ENCODE measurements at regions not wholly inside any gene's neighbourhood (a gene's known extent, or its start where the extent isn't known, plus 50 kb on each side); places are given as distances from the start of the nearest gene placed in this dataset.

DNA sequence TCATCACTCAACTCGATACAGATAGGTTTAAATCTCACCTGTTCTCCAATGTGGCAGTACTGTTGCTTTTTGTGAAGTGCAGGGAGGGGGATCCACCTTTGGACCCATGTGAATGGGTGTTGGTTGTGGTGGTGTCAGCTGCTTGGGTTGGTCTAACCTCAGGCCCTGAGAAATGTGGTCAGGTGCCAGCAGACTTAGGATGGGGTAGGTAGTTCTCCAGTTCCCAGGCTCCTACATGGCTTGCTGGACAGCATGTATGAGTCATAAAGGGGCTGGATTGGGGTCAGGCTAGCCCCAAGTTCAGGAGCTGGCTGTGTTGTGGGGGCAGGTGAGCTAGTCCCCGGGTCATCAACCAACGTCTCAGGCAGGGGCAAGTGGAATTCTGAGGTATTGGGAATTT, 472.6 kb upstream of the CNTNAP2 start:
- Histone ChIP-seq H3K9me2 (ENCODE audit: low read depth, low read length) (no peaks in the 10 kb centered on the region), H2AFZ (ENCODE audit: low read length) (no peak overlapping the region), H3K36me3 (ENCODE audit: insufficient read depth, low read length) (no peaks in the 10 kb centered on the region), H3K4me3 (ENCODE audit: low read depth, low read length, poor library complexity, severe bottlenecking) (no peak overlapping the region), H3K9ac (ENCODE audit: low read length) (no peak overlapping the region), H3K4me2 (ENCODE audit: low read length) (no peak overlapping the region), H3K4me1 (ENCODE audit: insufficient read depth, low read length, severe bottlenecking) (no peaks in the 10 kb centered on the region), H4K20me1 (ENCODE audit: insufficient read depth, low read length) (no peaks in the 10 kb centered on the region), H3K79me2 (ENCODE audit: insufficient read depth, low read length) (no peaks in the 10 kb centered on the region), H3F3A (ENCODE audit: insufficient read depth, low read length) (no peaks in the 10 kb centered on the region), H3K27ac (ENCODE audit: low read depth, low read length, poor library complexity, severe bottlenecking) (no peak overlapping the region), H3K9me3 (ENCODE audit: low read length) (no peaks in the 10 kb centered on the region), H3K27me3 (ENCODE audit: insufficient read depth, low read length) (no peaks in the 10 kb centered on the region)
- TF ChIP-seq, protein P1, sequence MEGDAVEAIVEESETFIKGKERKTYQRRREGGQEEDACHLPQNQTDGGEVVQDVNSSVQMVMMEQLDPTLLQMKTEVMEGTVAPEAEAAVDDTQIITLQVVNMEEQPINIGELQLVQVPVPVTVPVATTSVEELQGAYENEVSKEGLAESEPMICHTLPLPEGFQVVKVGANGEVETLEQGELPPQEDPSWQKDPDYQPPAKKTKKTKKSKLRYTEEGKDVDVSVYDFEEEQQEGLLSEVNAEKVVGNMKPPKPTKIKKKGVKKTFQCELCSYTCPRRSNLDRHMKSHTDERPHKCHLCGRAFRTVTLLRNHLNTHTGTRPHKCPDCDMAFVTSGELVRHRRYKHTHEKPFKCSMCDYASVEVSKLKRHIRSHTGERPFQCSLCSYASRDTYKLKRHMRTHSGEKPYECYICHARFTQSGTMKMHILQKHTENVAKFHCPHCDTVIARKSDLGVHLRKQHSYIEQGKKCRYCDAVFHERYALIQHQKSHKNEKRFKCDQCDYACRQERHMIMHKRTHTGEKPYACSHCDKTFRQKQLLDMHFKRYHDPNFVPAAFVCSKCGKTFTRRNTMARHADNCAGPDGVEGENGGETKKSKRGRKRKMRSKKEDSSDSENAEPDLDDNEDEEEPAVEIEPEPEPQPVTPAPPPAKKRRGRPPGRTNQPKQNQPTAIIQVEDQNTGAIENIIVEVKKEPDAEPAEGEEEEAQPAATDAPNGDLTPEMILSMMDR (IDR thresholded peaks at IDR 0.05; ENCODE audit: low read length): no peak
- TF ChIP-seq EZH2 (IDR thresholded peaks at IDR 0.05; ENCODE audit: borderline replicate concordance, low read length): no peak

DNA sequence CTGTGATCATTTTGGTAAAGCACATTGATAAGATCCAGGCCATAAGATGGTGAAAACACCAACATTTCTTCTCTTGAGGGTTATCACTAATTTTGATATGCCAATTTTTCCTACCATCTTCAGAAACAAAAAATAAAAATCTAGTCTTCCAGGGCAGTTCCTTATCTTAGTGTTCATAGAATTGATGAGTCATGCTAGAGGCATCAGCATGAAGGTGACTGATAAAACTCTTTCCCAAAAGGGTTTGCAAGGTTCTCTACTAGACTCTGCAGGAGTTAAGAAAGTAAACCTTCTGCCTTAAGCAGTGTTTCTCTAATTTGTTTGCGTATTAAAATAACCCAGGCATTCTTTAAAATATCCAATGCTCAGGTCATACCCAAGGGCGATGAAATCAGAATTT, 483.1 kb upstream of the CNTNAP2 start:
- TF ChIP-seq, protein P1 (IDR thresholded peaks at IDR 0.05; ENCODE audit: low read length): no peak
- no peak for TF ChIP-seq EZH2 (IDR thresholded peaks at IDR 0.05; ENCODE audit: borderline replicate concordance, low read length)
- no peaks in the 10 kb centered on the region for H3K27me3 ChIP-seq (ENCODE audit: insufficient read depth, low read length)
- no peaks in the 10 kb centered on the region for H3F3A ChIP-seq (ENCODE audit: insufficient read depth, low read length)
- no peaks in the 10 kb centered on the region for H4K20me1 ChIP-seq (ENCODE audit: insufficient read depth, low read length)
- H3K27ac ChIP-seq (ENCODE audit: low read depth, low read length, poor library complexity, severe bottlenecking): no peak overlapping the region
- no peaks in the 10 kb centered on the region for H3K4me1 ChIP-seq (ENCODE audit: insufficient read depth, low read length, severe bottlenecking)
- no peaks in the 10 kb centered on the region for H3K79me2 ChIP-seq (ENCODE audit: insufficient read depth, low read length)
- H3K9ac ChIP-seq (ENCODE audit: low read length): no peak overlapping the region
- no peak overlapping the region for H2AFZ ChIP-seq (ENCODE audit: low read length)
- H3K4me2 ChIP-seq (ENCODE audit: low read length): no peak overlapping the region
- H3K9me3 ChIP-seq (ENCODE audit: low read length): no peaks in the 10 kb centered on the region
- H3K36me3 ChIP-seq (ENCODE audit: insufficient read depth, low read length): no peaks in the 10 kb centered on the region
- no peak overlapping the region for H3K4me3 ChIP-seq (ENCODE audit: low read depth, low read length, poor library complexity, severe bottlenecking)
- H3K9me2 ChIP-seq (ENCODE audit: low read depth, low read length): no peaks in the 10 kb centered on the region

DNA sequence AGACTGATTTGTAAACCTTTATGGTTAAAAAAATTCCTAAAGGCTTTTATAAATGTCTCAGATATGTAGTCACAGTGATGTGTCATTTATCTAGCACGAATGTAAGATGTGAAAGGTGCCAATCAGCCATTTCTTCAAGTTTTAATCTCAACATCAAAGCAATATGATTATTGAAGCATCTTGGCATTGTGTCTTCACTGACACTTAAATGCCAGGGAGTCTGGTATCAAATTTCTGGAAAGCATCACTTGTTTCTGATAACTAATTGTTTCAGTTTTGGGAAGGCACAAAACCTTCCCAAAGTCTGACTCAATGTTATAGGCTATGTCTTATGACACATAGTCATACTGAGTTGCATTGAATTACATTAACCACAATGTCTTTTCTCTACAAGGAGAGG, 492.0 kb upstream of the CNTNAP2 start:
- Histone ChIP-seq H3K4me3 (ENCODE audit: low read depth, low read length, poor library complexity, severe bottlenecking) (no peak overlapping the region), H3K4me1 (ENCODE audit: insufficient read depth, low read length, severe bottlenecking) (no peaks in the 10 kb centered on the region), H3K27me3 (ENCODE audit: insufficient read depth, low read length) (no peaks in the 10 kb centered on the region), H2AFZ (ENCODE audit: low read length) (no peak overlapping the region), H3K36me3 (ENCODE audit: insufficient read depth, low read length) (no peaks in the 10 kb centered on the region), H3K9ac (ENCODE audit: low read length) (no peak overlapping the region), H3K4me2 (ENCODE audit: low read length) (no peak overlapping the region), H4K20me1 (ENCODE audit: insufficient read depth, low read length) (no peaks in the 10 kb centered on the region), H3K79me2 (ENCODE audit: insufficient read depth, low read length) (no peaks in the 10 kb centered on the region), H3K27ac (ENCODE audit: low read depth, low read length, poor library complexity, severe bottlenecking) (no peak overlapping the region), H3K9me3 (ENCODE audit: low read length) (no peaks in the 10 kb centered on the region), H3K9me2 (ENCODE audit: low read depth, low read length) (no peaks in the 10 kb centered on the region), H3F3A (ENCODE audit: insufficient read depth, low read length) (no peaks in the 10 kb centered on the region)
- TF ChIP-seq EZH2 (IDR thresholded peaks at IDR 0.05; ENCODE audit: borderline replicate concordance, low read length): no peak
- TF ChIP-seq, protein P1 (IDR thresholded peaks at IDR 0.05; ENCODE audit: low read length): no peak

Measured in OCI-LY1 (cell line).